Stimulated activated CD8-positive, alpha-beta memory T cell treated with anti-CD3 and anti-CD28 coated beads, Interleukin-15, amount 100 ng/mL, for 4 hours (primary cell): ENCODE measurements at regions not wholly inside any gene's neighbourhood (a gene's known extent, or its start where the extent isn't known, plus 50 kb on each side); places are given as distances from the start of the nearest gene placed in this dataset.
"Not testable (repeated sequence)": the region's sequence is repeated elsewhere in the genome, so short reads cannot be mapped to it uniquely, and the experiment has no call there.

Experiments used
- DNase-seq, 2 donors: peaks; one replicate each; pipeline ENCODE4 v3.0.0-alpha.2; 2020; ENCODE audit warnings: low read depth in 2 of 2

DNA sequence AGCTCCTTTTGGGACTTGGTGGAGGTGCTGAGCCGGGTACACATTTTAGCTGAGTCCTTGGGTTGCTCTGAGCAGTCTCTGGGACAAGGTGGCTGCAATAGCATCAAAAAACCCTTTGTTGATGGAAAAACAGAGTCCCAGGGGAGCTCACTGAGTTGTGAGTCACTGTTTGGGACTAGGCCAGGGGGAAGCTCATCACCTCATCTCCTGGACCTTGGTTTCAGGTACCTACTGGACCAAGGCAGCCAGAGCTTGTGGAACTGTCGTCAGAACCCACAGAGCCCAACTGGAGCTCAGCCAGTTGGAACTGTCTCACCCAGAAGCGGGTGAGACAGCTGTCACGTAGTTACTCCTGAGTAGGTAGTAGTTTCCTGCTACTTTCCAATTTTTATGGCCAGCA lies 146.7 kb downstream of the HLX start:
- no peak for DNase-seq

DNA sequence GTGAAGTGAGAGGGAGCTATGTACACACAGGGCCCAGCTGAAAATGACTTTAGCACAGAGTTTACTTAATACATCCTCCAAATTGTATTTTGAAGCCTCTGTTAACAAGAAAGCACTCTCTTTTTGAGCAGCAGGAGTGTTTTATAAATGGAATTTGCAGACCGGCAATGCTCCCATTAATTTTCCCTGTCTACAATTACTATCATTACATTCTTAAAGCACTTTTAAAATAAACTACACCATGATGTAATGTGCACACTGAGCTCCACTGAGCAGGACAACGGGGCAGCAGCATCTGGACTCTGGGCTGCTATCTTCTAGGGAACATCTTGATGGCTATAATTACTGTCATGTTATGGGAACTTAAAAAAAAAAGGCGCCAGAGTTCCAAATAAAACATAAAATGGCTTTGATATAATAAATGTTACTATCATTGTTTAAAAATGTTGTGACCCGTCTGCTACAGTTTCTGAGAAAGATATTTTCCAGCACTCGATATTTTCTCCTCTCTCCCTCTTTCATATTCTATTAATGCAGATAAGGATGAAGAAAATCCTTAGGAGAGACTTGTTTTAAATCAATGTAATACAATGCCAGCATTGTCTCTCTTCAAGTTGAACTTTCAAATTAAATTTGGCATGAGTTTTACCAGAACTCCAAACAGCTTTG lies 150.9 kb downstream of the HLX start:
- DNase-seq = no peak

DNA sequence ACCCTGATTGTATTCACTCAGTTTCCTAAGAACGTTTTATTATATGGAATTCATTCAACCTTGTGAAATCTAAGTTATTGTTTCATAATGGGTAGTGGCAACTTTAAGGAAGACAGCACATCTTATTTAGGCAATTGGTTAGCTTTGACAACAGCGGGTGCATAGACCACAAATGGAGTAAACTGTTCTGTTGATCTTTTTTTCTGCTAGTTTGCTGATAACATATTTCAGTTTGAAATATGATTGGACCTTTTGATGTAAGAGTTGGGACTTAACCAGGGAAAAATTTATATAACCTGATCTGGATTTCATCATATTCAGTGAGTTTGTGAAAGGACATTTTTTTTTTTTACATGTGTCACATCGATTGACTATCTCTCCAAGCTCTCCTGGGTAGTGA lies 151.7 kb downstream of the HLX start:
- no peak for DNase-seq

DNA sequence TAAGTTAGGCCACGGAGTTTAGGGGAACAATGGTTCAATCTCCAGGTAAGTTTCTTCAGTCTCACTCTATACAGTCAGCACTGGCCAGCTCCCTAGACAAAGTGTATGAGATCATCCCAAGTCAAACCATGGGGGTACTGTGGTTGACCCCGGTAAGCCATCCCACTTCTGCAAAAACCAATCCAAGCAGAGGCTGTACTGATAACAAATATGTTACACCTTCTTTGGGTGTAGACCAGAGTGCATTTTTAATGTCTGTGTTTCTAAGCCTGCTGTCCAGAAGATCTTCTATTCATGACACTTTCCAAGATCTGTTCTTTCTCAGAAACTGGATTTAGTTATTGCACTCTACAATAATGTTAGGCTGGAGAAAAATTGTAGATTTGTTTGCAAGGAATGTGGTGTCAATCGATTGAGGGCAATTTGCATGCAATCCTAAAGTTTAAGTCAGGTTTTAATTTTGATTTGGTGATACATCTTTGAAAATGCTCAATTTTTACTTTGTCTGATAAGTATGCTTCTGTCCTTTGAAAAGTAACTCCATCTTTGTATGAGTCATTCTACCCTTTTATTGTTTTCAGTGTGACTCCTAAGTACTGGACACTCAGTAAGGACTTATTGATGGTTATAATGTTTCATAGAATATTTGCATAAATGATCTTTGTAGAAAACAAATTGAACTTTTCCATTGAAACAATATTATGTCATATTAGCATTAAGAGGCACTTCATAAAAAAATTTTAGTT lies 152.4 kb downstream of the HLX start:
- DNase-seq = no peak

DNA sequence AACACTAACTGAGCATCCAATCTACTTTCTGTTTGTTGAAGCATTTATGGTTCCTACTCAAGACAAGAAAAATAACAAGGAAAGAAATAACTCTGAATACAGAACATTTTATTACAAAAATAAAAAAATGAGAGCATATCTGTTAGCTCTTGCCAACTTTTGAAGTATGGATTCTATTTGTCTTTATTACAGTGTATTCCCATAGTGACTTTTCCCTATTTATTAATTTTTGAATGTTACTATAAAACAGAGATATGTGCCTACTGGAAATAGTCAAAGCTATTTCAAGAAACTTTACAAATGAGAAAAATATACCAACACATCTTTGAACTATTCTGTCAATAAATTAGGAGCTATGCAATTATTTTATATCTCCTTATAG lies 153.0 kb downstream of the HLX start:
- no peak for DNase-seq

DNA sequence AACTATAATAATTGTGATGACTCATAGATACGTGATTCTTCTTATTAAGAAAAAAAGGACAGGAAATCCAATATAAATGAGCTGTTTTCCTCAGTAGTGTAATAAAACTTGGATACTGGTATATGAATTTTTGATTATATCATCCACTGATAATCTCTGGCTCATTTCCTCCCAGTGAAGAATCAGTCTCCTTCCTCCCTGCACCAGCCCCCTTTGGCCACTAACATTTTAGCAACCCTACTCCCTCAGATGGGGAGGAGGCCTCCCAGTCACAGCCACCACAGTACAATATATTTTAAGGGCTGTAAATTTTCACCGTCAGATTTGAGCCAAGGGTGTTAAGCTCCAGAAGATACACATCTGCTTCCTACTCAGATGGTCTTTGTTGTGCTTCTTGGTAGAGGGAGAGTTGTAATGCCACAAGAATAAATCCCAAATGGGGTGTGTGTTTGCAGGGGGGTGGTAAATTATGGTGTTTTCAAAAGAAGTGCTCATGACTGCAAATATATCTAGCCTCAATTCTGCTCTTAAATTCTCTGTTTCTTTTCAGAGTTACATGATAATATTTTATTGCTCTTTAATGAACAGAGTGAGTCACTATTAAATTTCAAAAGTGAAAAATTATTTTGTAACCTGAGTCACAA lies 153.5 kb downstream of the HLX start:
- no peak for DNase-seq

DNA sequence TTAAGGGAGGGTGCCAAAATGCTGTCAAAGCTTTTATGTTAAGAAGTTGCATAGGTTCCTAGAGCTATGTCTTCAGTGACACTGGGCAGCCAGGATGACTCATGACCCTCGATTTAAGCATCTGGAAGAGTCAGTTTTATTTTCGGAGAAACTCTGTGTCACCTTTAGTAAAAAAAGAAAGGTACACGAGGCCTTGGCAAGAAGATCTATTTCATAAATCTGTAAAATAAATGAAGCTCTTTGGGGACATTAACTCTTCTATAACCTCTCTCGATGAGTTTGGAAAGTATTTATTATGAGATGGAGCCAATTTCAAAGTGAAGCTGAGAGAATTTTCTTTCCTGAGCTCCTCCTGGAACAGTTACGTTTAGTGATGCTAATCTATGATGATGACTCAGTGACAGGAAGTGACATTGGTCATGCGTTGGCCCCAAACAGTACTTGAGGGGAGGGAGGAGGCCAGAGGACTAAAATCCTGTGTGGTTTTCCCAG lies 156.5 kb downstream of the HLX start:
- DNase-seq = no peak

DNA sequence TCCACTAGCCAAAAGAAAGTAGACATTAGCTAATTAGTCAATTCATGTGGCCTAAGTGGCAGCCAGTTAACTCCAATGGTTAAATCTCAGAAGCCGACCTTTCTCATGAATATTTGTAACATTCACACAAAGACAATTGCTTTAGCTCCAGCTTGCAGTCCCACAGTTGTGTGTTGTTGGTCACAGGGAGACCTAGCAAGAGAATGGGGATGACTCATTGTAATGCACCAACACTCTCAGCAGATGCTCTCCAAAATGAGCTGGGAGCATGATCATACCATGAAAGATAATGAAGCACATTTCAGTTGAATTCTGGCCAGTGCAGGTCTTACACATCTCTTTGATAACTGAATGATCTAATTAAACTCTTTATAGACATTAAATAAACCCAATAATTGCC lies 160.4 kb downstream of the HLX start:
- no peak for DNase-seq

DNA sequence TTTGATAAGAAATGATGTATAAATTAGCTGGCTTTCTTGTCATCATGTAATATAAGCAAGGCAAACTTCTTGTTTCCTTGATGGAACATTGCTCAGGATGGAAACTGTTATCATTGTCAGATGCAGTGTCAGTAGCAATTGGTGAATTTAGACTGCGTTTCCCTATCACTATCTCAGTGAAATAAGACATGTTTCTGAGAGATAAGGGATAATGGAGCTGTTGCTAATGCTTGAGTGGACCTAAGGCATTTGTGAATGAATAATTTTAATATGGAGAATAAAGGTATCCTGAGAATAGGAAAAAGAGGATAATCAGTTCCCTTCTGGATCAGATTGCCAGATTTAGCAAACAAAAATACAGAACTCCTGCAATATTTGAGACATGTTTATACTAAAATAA lies 160.9 kb downstream of the HLX start:
- DNase-seq = no peak

DNA sequence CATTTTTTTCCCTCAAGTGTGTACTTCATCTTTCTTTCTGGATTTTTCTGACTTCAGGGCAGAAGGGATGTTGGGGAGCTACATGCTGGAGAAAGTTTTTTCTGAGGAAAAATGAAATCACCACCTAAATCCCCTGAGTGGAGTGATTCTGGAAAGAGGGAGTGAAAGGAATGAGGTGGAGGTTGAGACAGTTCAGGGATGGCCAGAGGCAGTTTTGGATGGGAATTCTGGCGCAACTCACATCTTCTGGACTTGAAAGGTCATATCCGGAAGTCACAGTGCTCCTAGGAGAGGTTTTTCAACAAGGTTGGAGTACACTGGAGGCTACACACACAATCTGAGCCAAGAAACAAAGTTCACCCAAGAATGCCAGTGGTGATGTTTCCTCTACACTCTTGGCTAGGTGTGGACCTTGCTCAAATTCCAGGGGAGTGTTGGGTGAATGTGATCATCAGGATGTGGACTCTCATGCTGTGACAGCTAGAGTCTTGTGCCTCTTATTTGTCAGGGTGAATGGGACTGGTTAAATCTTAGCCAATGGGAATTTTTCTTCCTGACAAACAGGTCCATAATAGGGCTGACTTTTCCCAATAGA lies 161.5 kb downstream of the HLX start:
- no peak for DNase-seq

DNA sequence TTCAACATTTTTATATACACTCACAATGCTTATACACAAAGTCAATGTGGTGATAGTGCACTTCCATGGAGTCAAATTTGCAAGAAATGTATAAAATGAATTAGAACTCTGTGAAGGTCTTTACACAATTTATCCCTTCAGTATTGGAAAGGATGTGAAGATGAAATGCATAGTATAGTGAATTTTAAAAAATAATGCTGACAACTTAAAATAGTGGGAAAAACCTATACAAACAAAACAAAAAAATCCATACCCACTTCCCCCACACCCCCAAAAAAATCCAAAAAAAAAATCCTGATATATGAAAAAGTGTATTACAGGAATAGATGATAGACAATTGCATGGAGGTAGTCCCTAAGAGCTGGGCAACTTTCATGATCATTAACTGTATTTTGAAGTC lies 165.3 kb downstream of the HLX start:
- no peak for DNase-seq

DNA sequence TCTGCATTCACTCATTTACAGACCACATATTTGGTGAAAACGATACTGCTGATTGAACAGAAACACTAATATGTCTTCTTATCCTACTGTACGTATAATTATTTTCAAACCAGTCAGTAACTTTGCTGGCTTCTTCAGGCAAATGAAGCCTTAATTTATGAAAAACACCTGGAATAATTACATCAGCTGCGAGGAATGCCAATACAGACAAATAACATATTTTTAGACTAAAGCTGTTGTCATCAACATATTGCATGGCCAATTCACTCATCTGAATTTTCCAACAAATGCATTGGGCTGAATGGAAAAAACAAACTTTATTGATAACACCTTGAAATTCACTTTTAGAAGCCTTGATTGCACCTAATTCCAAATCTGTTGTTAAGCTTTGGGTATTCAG lies 165.9 kb downstream of the HLX start:
- DNase-seq = no peak

DNA sequence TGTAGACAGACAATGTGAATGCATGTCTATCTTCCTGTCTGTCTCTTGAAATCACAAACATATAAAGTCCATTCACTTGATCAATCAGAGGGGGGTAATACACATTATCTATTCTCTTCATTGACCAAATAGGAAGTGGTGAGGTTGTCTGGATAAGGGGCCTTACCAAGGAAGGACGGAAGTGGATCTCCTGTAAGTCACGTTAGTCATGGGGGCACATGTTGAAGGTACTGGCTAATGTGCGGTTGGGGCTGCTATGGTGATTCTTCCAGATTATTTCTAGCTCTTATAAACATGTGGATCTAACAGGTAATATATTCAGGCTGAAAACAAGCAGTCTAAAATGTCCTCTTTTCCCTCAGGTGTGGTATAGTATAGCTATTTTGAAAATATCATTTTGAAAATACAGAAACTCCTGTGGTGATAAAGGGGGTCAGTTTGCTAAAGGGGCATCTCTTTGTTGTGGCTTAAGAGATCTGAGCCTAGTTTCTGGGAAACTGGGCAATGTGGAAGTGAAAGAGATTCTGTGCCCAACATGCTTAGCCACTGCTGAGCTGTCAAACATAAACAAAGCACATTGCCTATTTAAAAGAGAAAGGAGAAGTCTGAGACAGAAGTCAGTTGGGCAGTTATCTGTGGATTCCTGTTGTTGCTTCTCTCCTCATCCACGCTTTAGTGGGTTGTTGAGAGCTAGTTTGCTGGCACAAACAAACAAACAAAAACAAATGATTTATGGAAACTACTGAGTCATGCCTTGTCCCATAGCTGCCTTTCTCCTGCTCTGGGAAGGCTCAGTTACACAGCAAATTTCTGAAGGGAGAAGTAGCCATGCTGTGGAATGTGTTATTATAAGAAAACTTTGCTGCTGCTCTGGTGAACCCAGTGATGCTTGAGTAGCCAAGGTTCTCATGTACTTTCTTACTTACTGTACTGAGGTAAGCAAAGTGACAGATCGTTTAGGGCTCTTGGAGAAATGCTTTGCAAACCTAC lies 166.9 kb downstream of the HLX start:
- DNase-seq = no peak

DNA sequence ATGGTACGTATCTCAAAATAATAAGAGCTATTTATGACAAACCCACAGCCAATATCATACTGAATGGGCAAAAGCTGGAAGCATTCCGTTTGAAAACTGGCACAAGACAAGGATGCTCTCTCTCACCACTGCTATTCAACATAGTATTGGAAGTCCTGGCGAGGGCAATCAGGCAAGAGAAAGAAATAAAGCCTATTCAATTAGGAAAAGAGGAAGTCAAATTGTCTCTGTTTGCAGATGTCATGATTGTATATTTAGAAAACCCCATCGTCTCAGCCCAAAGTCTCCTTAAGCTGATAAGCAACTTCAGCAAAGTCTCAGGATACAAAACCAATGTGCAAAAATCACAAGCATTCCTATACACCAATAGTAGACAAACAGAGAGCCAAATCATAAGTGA lies 172.1 kb downstream of the HLX start:
- not testable (repeated sequence) for DNase-seq

DNA sequence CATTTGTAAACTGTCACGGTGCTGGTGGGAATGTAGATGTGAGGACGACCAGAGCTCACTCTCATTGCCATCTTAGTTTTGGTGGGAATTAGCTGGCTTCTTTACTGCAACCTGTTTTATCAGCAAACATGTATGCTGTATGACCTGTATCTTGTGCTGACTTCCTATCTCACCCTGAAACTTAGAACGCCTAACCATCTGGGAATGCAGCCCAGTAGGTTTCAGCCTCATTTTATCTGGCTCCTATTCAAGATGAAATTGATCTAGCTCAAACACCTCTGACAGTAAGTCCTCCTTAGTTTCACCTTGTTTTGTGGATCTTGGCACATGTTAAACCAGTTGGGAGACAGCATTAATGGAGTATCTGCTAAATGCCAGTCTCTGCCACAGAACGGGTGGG lies 174.6 kb downstream of the HLX start:
- no peak for DNase-seq

DNA sequence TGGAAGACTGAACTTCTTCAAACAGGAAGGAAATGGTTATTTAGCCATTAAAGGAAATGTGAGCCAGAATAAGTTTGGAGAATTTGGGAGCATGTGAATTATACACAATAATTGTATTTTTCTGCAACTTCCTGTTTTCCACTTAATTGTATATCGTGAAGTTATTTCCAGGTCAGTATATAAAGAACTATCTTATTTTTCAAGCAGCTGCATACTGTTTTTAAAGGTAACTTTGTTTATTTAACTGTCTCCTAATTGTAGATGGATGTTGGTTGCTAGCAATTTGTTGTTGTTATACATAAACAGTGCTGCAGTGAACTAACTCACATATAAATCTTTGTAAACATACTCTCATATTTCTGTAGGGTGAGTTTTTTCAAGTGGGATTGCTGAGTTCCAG lies 180.3 kb downstream of the HLX start:
- no peak for DNase-seq

DNA sequence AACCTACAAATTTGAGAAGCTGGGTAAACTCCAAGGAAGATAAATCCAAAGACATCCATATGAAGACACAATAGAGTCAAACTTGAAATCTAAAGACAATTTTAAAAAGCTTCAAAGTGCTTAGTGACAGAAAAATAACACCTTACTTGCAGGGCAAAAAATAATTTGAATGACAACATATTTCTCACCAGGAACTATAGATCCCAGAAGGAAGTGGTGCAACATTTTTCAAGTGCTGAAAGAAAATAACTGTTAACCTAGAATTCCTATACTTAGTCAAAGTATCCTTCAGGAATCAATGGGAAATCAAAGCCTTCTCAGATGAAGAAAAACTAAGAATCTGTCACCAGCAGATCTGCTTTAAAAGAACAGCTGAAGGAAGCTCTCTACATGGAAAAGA lies 184.4 kb downstream of the HLX start:
- DNase-seq = no peak

DNA sequence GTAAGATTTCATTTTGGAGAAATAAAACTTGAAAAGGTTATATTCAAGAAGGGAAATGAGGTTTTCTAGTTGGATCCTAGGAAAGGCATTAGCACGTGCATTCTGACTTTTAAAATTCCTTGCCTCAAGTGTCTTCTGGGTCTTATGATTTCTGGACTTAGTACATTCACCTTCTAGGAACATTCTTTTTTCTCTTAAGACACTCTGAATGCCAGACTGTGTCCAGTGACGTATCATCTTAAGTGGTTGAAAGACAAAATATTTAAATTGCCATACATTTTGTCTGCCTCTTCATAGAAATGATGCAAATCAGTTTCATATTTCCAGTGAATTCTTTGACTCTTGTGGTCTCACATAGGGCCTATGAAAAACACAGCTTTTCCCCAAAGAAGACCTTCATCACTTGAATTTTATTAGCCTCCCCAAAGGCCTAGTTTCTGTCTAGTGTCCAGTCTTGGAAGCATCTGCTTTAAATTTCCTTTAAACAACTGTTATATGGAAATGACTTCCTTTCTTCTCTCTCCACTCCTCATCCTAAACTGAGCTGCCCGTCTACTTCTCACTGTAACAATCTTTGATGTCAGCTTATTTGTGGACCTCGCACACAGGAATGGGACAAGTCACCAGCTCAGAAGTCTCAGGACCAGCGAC lies 187.2 kb downstream of the HLX start:
- no peak for DNase-seq

DNA sequence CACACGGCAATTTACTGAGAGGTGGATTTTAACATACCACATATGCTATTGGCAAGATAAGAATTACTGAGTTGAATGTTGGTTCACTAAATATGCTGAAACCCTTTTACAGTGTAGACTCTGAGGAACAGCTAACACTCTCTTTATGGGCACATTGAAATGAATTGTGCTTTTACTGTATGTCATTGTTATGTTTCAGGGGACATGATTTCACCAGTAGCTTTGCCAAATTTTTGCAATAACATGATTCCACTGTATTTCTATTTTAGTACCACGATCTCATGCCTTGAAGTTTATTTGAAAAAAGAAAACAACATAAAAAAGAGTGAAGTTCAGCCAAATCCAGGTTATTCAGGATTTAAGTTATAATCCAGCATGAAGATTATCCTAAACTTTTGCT lies 188.5 kb downstream of the HLX start:
- no peak for DNase-seq

DNA sequence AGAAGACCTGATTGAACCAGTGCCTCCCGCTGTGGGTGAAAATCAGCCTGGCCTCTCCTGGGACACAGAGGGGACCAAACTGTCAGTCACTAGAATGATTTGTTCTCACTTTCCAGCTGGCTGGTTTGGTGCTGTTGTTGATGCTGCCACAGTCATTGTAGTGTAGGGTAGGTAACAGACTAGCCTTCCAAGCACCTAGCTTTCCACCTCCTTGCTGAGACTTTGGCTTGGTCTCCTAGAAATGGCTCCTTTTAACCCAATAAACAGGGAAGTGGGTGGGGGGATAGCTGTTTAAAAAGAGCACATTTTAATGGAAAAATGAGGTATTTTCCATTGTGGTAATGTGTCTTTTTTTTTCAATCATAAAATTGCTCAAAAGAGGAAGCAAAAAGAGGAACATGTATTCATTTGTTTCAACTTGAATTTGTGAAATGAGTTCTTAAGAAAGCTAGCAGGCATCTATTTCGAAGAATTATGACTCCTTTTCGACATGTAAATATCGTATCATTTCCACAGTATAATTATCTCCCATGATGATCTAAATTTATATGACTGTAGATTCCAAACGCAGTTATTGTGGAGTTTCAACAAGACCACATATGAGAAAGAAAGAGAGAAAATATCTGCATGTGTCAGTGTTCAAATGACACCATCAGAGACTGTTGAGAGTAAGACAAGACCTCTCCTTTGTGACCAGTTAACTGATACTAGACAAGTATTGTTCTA lies 190.1 kb downstream of the HLX start:
- DNase-seq = no peak
